ENCODE measurements at regions not wholly inside any gene's neighbourhood (a gene's known extent, or its start where the extent isn't known, plus 50 kb on each side); places are given as distances from the start of the nearest gene placed in this dataset.

- FAIRE-seq (no peak), DNase-seq (ENCODE audit: low spot score) (no peak)
Measured at GRCh38 chr2:217722883-217723472, 279.8 kb downstream of the TNS1 start.

GRCh38 chr2:217717646-217718045 is 285.1 kb downstream of the TNS1 start:
- DNase-seq (ENCODE audit: low spot score) (no peak), FAIRE-seq (no peak)

- FAIRE-seq (no peak), DNase-seq (ENCODE audit: low spot score) (no peak)
Measured at GRCh38 chr2:217715484-217715883, 287.3 kb downstream of the TNS1 start.

GRCh38 chr2:217714287-217714751 is 288.5 kb downstream of the TNS1 start:
- DNase-seq (ENCODE audit: low spot score) = peak; percentile 74
- FAIRE-seq = peak; percentile 42

GRCh38 chr2:217713395-217714286 is 289.2 kb downstream of the TNS1 start:
- FAIRE-seq = peak; percentile 91
- peak; percentile 85 for DNase-seq (ENCODE audit: low spot score)

GRCh38 chr2:217712431-217712830 is 290.4 kb downstream of the TNS1 start:
- DNase-seq (ENCODE audit: low spot score) (no peak), FAIRE-seq (no peak)

GRCh38 chr2:217711188-217711587 is 291.6 kb downstream of the TNS1 start:
- DNase-seq (ENCODE audit: low spot score) (no peak), FAIRE-seq (no peak)

- FAIRE-seq = no peak
- DNase-seq (ENCODE audit: low spot score) = no peak
Measured at GRCh38 chr2:217710211-217710765, 292.5 kb downstream of the TNS1 start.

GRCh38 chr2:217709478-217710210 is 293.2 kb downstream of the TNS1 start:
- FAIRE-seq (no peak), DNase-seq (ENCODE audit: low spot score) (no peak)

GRCh38 chr2:217707131-217707611 is 295.6 kb downstream of the TNS1 start:
- FAIRE-seq (no peak), DNase-seq (ENCODE audit: low spot score) (peak; percentile 33)

- no peak for DNase-seq (ENCODE audit: low spot score)
- FAIRE-seq = no peak
Measured at GRCh38 chr2:217706513-217706912, 296.3 kb downstream of the TNS1 start.

- no peak for DNase-seq (ENCODE audit: low spot score)
- FAIRE-seq = no peak
Measured at GRCh38 chr2:217706095-217706494, 296.7 kb downstream of the TNS1 start.

GRCh38 chr2:217705461-217705860 is 297.3 kb downstream of the TNS1 start:
- no peak for DNase-seq (ENCODE audit: low spot score)
- no peak for FAIRE-seq

GRCh38 chr2:217703999-217704398 is 298.8 kb downstream of the TNS1 start:
- no peak for FAIRE-seq
- DNase-seq (ENCODE audit: low spot score) = no peak

GRCh38 chr2:217703102-217703501 is 299.7 kb downstream of the TNS1 start:
- no peak for FAIRE-seq

GRCh38 chr2:217701622-217702021 is 301.2 kb downstream of the TNS1 start:
- FAIRE-seq = no peak
- no peak for DNase-seq (ENCODE audit: low spot score)

More at GRCh38 chr2:217703102-217703501, 299.7 kb downstream of the TNS1 start:
- DNase-seq (ENCODE audit: low spot score) = no peak

- no peak for DNase-seq (ENCODE audit: low spot score)
- FAIRE-seq = no peak
Measured at GRCh38 chr2:217698691-217699090, 304.1 kb downstream of the TNS1 start.

GRCh38 chr2:217695033-217695520 is 307.7 kb downstream of the TNS1 start:
- DNase-seq (ENCODE audit: low spot score) = peak; percentile 42
- FAIRE-seq = no peak

- FAIRE-seq (no peak), DNase-seq (ENCODE audit: low spot score) (no peak)
Measured at GRCh38 chr2:217694291-217694690, 308.5 kb downstream of the TNS1 start.

GRCh38 chr2:217693363-217693762 is 309.4 kb downstream of the TNS1 start:
- DNase-seq (ENCODE audit: low spot score) (no peak), FAIRE-seq (no peak)
